ENCODE measurements at regions not wholly inside any gene's neighbourhood (a gene's known extent, or its start where the extent isn't known, plus 50 kb on each side); places are given as distances from the start of the nearest gene placed in this dataset.

DNA sequence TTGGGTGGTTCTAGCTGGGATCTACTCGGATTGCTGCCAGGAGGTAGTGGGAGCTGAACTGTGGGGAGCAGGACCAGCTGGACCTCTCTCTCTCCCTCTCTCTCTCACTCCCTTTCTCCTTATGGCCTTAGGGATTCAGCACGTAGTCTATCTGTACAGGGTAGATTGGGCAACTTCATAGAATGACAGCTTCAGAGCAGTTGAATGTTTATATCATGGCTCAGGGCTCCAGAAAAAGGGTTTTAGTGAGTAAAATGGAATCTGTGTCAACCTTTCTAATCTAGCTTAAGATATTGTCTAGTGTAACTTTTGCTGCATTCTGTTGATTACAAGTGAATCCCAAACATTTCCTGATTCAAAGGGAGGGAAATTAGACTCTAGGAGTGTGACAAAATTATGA is 127.7 kb upstream of the PDGFD start:
- TF ChIP-seq TAF1 (IDR thresholded peaks at IDR 0.05; ENCODE audit: low read depth, low read length) (no peak), POLR2A (IDR thresholded peaks at IDR 0.05; ENCODE audit: low read depth, low read length) (no peak), POLR2AphosphoS5 (IDR thresholded peaks at IDR 0.05; ENCODE audit: low read depth, low read length) (no peak)

Measured in GM12891 (cell line).